Calu3 (cell line): ENCODE measurements at regions not wholly inside any gene's neighbourhood (a gene's known extent, or its start where the extent isn't known, plus 50 kb on each side); places are given as distances from the start of the nearest gene placed in this dataset.

Source experiments
- BruUV-seq: library from RNA; stranded (reverse); fragments of 400-500 nt; replicated peaks from 2 replicates; lab custom pipeline; 2021; lab: Mats Ljungman, UMichigan
- CTCF ChIA-PET: fragments of 300-600 bp; sonication (Branson Sonifier 250); formaldehyde crosslinking; loops from one replicate; lab custom pipeline; 2022; ENCODE audit warnings: antibody characterized with exemption; lab: Charles Lee
- DNase-seq: peaks from one replicate; pipeline ENCODE4 v3.0.0; 2022
- H3K27ac Mint-ChIP-seq: one replicate; pipeline ENCODE4 v1.8.0; 2022; ENCODE audit warnings: mixed read lengths; ENCODE audit not compliant: unreplicated experiment
- H3K27me3 Mint-ChIP-seq: one replicate; pipeline ENCODE4 v1.8.0; 2022; ENCODE audit warnings: mixed read lengths; ENCODE audit not compliant: unreplicated experiment
- H3K36me3 Mint-ChIP-seq: one replicate; pipeline ENCODE4 v1.8.0; 2022; ENCODE audit warnings: mild to moderate bottlenecking, moderate library complexity, mixed read lengths; ENCODE audit not compliant: insufficient read depth, unreplicated experiment
- H3K4me1 Mint-ChIP-seq: one replicate; pipeline ENCODE4 v1.8.0; 2022; ENCODE audit warnings: mild to moderate bottlenecking, low read depth, mixed read lengths; ENCODE audit not compliant: unreplicated experiment
- H3K4me3 Mint-ChIP-seq: one replicate; pipeline ENCODE4 v1.8.0; 2022; ENCODE audit warnings: mild to moderate bottlenecking, low read depth, moderate library complexity, mixed read lengths; ENCODE audit not compliant: unreplicated experiment
- H3K9me3 Mint-ChIP-seq: one replicate; pipeline ENCODE4 v1.8.0; 2022; ENCODE audit warnings: low read depth, mixed read lengths; ENCODE audit not compliant: unreplicated experiment
- intact Hi-C: fragments of 100-400 bp; cut with micrococcal nuclease; formaldehyde crosslinking; loops from one replicate; pipeline ENCODE4 v1.10.0; 2022; ENCODE audit not compliant: unreplicated experiment
- TF ChIP-seq, protein P1 (sequence below): fragments of 200-600 bp; IDR thresholded peaks from one replicate; pipeline ENCODE4 v1.8.0; 2022; ENCODE audit warnings: antibody characterized with exemption; ENCODE audit not compliant: unreplicated experiment

DNA sequence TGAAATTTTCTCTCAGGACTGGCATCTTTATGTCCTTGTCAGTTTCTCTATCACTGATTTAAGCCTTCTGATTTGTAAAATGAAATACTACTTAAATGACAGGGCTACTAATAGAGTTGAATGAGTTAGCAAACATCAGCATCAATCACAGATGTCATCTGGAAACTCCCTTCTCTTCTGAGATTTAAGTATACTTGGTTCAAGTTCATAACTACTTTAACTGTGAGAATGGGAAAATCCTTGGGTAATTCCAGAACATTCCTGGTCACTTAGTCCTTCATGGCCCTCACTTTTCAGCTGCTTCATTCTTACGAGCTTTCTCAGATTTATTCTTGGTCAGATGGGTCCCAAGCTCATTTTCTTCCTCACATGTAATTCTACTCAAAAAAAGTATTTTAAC is 1655.3 kb upstream of the FLRT2 start:
- H3K27me3 Mint-ChIP-seq, result no peaks in the 10 kb centered on the region
- CTCF ChIA-PET, result no interaction called here
- no peaks in the 10 kb centered on the region for H3K36me3 Mint-ChIP-seq
- no peak overlapping the region for H3K27ac Mint-ChIP-seq
- no peak overlapping the region for H3K4me3 Mint-ChIP-seq
- no peak for DNase-seq
- TF ChIP-seq, protein P1, sequence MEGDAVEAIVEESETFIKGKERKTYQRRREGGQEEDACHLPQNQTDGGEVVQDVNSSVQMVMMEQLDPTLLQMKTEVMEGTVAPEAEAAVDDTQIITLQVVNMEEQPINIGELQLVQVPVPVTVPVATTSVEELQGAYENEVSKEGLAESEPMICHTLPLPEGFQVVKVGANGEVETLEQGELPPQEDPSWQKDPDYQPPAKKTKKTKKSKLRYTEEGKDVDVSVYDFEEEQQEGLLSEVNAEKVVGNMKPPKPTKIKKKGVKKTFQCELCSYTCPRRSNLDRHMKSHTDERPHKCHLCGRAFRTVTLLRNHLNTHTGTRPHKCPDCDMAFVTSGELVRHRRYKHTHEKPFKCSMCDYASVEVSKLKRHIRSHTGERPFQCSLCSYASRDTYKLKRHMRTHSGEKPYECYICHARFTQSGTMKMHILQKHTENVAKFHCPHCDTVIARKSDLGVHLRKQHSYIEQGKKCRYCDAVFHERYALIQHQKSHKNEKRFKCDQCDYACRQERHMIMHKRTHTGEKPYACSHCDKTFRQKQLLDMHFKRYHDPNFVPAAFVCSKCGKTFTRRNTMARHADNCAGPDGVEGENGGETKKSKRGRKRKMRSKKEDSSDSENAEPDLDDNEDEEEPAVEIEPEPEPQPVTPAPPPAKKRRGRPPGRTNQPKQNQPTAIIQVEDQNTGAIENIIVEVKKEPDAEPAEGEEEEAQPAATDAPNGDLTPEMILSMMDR, result no peak
- H3K9me3 Mint-ChIP-seq, result peaks cover 11% of the 10 kb centered on the region
- no peaks in the 10 kb centered on the region for H3K4me1 Mint-ChIP-seq
- no TSS peak for BruUV-seq
- intact Hi-C loops, result no loop called here

DNA sequence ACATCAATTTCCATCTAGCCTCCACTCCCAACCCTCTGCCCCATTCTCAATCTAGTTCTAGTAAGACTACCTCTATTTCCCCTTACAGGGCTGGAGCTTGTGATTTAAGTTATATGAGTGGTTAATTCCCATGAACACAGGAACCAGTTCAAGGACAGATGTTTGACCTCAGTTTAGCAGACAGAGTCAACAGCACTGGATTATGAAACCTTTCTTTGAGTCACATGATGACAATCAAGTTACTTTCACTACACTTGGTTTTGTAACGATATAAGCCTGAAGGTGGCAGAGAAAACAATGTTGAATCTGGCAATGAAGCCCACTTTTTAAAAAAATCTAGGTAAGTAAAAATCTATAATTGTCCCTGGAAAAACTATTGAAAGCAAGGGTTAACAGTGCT is 1646.2 kb upstream of the FLRT2 start:
- no peaks in the 10 kb centered on the region for H3K4me1 Mint-ChIP-seq
- BruUV-seq, result no TSS peak
- H3K9me3 Mint-ChIP-seq, result peaks cover 11% of the 10 kb centered on the region
- H3K36me3 Mint-ChIP-seq, result no peaks in the 10 kb centered on the region
- TF ChIP-seq, protein P1, result no peak
- DNase-seq, result no peak
- no peak overlapping the region for H3K27ac Mint-ChIP-seq
- H3K4me3 Mint-ChIP-seq, result no peak overlapping the region
- H3K27me3 Mint-ChIP-seq, result no peaks in the 10 kb centered on the region
- CTCF ChIA-PET, result no interaction called here
- intact Hi-C loops, result no loop called here

DNA sequence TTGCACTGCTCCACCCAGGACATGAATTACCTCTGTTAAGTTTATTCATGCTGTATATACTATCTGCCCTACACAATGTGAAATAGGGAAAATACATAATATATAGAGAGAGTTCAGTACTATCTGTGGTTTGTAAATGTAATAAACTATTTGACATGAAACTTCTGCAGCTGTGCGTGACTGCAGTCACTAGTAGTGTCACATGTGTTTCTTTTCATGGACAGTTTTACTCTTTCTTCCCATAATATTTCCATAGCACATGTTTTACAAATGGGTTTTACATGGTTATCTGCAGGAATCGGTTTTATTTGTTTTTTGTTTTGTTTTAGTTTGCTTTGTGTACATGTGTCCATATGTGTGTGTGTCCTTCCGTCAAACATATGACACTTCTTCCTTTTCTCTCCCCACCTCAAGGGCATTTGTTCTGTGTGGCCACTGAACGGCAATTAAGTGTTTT is 1644.1 kb upstream of the FLRT2 start:
- DNase-seq, result no peak
- TF ChIP-seq, protein P1, result no peak
- Mint-ChIP-seq H3K4me1 (no peaks in the 10 kb centered on the region), H3K27ac (no peak overlapping the region), H3K27me3 (no peaks in the 10 kb centered on the region), H3K36me3 (no peaks in the 10 kb centered on the region), H3K9me3 (peaks cover 6% of the 10 kb centered on the region), H3K4me3 (no peak overlapping the region)
- CTCF ChIA-PET, result no interaction called here
- no TSS peak for BruUV-seq
- intact Hi-C loops, result no loop called here

DNA sequence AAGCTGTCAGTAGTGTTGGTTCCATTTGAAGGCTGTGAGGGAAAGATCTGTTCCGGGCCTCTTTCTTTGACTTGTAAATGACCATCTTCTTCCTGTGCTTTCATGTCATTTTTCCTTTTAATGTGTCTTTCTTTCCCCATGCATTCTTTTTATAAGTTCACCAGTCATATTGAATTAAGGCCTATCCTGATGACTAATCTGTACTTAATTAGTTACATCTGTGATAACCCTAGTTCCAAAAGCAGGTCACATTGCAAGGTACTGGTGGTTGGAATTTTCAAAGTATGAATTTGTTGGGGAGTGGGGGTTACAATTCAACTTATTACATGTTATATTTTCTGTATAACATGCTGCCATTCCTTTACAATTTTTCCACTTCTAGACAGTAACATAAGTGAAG is 1642.1 kb upstream of the FLRT2 start:
- H3K4me1 Mint-ChIP-seq, result no peaks in the 10 kb centered on the region
- H3K36me3 Mint-ChIP-seq, result no peaks in the 10 kb centered on the region
- BruUV-seq, result no TSS peak
- peaks cover 6% of the 10 kb centered on the region for H3K9me3 Mint-ChIP-seq
- no peak overlapping the region for H3K27ac Mint-ChIP-seq
- DNase-seq, result no peak
- H3K4me3 Mint-ChIP-seq, result no peak overlapping the region
- intact Hi-C loops, result no loop called here
- CTCF ChIA-PET, result no interaction called here
- no peaks in the 10 kb centered on the region for H3K27me3 Mint-ChIP-seq
- TF ChIP-seq, protein P1, result no peak
